Mammary epithelial cell (primary cell): ENCODE measurements at regions not wholly inside any gene's neighbourhood (a gene's known extent, or its start where the extent isn't known, plus 50 kb on each side); places are given as distances from the start of the nearest gene placed in this dataset.

Experiments used
- EZH2 ChIP-seq: IDR thresholded peaks from 2 replicates; pipeline ENCODE4 v1.6.1; 2012; ENCODE audit warnings: low read length, inconsistent platforms, borderline replicate concordance
- TF ChIP-seq, protein P1 (sequence below), 2 donors: IDR thresholded peaks in 1 of 2; conservative IDR thresholded peaks in 1 of 2; 2 replicates each; pipeline ENCODE4 v1.5.1; 2011 to 2012; ENCODE audit warnings: inconsistent platforms in 2 of 2, low read length in 2 of 2, mild to moderate bottlenecking in 2 of 2, control low read depth in 1 of 2, low read depth in 1 of 2; ENCODE audit not compliant: insufficient read depth in 1 of 2; ENCODE audit errors: extremely low read depth in 1 of 2

DNA sequence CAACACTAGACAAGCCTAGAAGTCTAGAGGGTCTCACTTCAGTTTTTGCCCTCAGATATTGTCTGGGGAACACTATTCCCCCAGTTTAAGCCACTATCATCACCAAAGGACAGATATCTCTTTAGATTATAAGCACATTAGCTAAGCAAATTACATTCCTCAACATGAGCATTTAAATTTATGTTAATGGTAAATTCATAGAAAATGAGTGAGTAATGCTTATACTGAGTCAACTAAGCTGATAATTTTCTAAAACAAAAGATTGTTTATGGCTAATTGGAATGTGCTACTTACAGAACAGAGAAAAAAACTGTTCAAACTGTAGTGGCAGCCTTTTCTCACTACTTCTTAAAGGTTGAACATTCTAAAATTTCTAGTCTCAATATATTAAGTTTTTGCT is 290.2 kb downstream of the SLITRK1 start:
- TF ChIP-seq, protein P1, sequence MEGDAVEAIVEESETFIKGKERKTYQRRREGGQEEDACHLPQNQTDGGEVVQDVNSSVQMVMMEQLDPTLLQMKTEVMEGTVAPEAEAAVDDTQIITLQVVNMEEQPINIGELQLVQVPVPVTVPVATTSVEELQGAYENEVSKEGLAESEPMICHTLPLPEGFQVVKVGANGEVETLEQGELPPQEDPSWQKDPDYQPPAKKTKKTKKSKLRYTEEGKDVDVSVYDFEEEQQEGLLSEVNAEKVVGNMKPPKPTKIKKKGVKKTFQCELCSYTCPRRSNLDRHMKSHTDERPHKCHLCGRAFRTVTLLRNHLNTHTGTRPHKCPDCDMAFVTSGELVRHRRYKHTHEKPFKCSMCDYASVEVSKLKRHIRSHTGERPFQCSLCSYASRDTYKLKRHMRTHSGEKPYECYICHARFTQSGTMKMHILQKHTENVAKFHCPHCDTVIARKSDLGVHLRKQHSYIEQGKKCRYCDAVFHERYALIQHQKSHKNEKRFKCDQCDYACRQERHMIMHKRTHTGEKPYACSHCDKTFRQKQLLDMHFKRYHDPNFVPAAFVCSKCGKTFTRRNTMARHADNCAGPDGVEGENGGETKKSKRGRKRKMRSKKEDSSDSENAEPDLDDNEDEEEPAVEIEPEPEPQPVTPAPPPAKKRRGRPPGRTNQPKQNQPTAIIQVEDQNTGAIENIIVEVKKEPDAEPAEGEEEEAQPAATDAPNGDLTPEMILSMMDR (conservative IDR thresholded peaks at IDR 0.05 in 1 of 2, IDR thresholded peaks at IDR 0.05 in 1 of 2; ENCODE audit: extremely low read depth in 1 of 2, insufficient read depth in 1 of 2, low read depth in 1 of 2, low read length in 2 of 2): no peak
- no peak for TF ChIP-seq EZH2
